ENCODE measurements at regions not wholly inside any gene's neighbourhood (a gene's known extent, or its start where the extent isn't known, plus 50 kb on each side); places are given as distances from the start of the nearest gene placed in this dataset.
"Not testable (repeated sequence)": the region's sequence is repeated elsewhere in the genome, so short reads cannot be mapped to it uniquely, and the experiment has no call there.

DNA sequence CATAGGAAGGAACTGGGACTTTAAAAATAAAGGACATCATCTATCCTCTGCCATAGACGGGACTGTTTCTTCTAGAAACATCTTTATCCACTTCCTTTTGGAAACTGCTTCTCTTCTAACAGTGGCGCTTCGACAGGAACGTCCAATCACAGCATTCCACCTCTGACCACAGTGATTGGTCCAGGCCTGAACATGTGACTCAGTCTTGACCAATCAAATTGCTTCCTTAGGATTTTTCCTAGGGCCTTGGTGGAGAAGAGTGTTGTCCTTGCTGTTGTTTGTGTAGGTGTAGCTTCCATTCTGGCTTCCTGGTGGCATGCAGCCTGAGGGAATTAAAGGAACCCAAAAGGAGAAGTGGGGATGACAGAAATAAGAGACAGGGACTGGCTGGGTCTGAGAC lies 182.4 kb upstream of the TBX3 start:
- DNase-seq: no peak

DNA sequence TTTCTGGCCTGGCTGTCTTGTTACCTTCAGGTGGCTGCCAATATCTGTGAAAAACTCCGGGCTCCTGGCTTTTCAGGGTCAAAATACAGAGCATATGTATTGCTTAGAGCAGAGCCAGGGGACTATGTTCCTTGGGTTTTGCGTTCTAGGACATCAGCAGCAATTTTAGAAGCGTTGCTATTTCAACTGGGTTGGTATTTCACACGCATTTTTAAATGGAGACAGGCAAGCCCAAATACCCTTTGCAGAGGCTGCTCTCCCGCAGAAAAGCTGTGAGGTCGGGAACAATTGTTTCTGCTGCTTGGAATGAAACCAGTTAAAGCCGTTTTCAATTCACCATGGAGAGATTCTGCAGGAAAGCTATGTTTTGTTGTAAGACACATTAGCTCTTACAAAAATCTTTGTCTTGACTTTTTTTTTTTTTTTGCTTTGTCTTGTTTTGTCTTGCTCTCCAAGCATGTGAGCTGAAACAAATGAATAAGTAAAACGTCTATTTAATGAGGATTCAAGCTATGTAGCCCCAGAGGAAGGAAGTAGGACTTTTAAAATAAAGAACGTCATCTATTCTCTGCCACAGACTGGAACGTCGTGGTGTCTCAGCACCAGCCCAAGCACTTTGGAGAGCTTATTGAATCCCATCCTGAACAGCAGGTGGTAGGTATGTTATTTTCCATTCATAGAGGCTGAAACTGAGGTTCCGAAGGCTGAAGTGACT lies 181.0 kb upstream of the TBX3 start:
- no peak for DNase-seq

DNA sequence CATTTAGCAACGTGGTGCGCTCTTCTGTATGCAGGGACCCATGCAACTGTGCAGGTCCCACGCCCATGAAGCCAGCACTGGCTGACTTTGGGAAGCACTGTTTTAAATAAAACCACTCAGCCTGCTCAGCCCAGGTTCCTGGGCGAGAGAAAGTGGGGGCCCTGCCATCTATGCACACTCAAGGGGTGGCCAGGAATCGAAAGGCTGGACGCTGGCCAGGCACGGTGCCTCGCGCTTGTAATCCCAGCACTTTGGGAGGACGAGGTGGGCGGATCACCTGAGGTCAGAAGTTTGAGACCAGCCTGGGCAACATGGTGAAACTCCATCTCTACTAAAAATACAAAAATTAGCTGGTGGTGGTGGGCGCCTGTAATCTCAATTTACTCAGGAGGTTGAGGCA lies 179.9 kb upstream of the TBX3 start:
- DNase-seq: no peak

DNA sequence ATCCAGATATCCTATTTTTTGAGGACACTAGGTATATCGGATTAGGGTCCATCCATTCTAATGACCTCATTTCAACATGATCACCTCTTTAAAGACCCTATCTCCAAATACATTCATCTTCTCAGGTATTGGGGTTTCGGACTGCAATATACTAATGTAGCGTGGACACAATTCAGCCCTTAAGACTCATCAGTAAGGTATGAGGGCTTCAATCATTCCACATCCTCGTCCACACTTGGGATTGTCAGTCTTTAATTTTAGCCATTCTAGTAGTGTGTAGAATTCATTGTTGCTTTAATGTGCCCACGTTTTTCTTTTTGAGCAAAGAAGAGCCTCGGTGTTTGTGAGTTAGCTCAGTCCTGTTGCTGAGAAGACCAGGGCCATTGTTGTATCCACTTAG lies 177.0 kb upstream of the TBX3 start:
- DNase-seq: no peak

DNA sequence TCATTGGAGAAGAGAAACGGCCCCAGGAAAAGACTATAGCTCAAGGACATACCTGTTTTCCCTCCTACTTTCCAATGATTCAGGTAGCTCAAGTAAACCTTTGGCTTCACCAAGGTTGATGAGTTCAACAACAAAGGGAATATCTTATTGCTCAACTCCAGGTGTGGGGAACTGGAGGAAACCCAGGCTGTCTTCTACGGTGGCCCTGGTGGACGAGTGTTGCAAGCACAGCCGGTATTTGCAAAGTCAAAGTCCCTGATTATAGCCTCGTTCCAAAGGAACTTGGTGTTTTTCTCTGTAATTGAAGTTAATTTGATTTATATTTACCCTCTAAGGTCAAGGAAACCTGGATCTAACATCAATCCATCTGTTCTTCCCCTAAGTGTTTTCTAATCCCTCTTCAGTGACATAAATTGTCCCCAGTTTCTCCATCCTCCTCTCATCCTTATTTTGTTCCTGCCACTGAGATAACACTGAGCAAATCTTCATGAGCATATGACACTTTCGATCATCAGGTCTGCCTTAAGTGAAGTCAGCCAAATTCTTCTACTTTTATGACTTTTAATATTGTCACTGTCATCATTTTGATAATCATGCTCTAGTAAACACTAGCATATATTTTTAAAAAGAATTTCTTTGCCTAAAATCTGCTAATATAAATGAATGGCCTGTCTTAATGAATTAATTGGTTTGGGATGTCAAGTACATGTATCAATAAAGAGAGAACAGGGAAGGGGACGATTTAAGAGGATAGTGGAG lies 174.6 kb upstream of the TBX3 start:
- DNase-seq: no peak

DNA sequence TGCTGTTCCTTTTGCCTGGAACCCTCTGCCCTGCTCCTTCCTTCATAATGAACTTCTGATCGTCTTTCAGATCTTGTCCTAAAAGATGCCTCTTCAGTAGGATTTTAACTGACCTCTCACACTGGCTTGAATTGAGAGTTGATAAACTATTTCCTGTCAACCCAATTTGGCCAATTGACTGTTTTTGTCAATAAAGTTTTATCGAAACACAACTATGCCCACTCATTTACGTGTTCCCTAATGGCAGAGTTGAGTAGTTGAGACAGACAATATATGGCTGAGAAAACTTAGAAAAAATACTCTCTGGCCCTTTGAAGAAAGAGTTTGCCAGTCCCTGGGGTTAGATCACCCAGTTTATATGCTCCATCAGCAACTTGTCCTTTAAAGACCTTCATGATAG lies 171.7 kb upstream of the TBX3 start:
- DNase-seq: no peak

DNA sequence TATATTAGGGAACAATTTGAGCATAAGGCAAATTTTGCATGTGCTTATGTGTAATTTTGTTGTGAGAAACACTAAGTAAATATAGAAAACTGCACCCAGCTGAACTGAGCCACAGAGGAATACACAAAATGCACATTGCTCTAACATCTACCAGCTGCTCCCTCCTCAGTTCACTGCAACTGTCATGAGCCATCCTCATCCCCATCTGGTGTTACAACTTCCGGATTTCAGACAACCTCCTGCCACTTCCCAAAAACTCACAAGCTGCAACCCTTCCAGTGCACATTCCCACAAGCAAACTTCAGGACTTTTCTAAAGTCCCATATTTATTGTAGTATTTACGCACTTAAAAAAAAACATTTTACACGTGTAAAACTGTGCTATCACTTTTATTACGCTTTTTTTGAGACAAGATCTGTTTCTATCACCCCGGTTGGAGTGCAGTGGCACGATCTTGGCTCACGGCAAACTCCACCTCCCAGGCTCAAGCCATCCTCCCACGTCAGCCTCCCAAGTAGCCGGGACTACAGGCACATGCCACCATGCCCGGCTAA lies 169.1 kb upstream of the TBX3 start:
- no peak for DNase-seq

DNA sequence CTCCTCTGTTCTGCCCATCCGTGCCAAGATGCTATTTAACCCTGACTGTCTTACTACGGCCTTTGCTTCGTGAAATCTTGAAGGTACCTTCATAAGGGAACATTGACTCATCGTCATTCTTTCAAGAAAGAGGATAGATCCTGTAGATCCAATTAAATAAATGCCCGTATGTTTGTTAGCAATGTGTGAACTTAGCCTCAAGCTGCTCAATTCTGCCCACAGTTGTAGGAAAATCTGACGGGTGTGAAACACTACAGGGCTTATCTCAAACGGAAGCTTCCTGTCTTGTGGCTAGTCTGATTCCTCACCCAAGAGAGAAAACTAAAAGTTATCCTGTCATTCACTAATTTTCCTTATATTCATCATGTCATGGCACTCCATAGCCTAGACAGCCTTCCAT lies 168.0 kb upstream of the TBX3 start:
- no peak for DNase-seq

DNA sequence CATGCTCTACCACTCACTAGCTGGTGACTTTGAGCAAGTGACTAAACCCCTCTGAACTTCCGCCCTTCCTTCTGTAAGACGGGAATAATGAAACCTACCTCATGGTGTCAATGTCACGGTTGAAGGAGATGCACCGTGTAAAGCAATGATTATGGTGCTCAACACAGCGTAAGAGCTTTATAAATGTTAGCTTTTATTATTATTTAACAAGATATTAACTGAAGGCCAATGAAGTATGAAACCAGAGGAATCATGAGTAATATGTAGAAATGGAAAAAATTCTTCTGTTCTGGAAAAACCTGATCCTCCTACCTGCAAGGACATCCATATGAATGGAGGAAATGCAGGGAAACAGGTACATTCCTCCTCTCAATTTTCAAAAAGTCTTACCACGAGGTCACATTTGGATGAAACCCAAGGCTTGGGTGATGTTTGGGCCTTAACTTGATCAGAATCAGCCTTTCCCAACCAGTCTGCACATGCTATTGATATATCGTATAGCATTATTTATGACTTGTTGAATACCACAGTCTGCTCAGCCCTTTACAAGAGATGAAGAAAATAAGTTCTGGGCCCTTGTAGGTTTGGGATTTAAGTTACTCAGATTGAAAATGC lies 166.8 kb upstream of the TBX3 start:
- DNase-seq: no peak

DNA sequence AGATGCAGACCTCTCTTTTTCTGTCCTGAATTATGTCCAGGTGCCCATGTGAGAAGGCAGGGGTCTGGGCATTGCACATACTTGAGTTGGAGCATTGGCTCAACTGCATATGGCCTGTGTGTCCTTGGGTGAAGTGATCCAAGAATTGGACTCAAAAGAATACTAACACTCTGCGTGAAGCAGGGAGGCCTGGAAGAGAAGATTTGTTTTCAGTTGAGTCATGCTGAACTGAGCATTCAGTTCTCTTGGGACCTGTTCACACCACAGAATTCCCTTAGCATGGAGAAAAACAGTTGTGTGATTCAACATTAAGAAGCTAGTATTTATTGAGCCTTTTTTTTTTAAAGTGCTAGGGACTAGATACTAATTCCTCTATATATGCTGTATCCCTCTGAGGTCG lies 164.7 kb upstream of the TBX3 start:
- DNase-seq: no peak

DNA sequence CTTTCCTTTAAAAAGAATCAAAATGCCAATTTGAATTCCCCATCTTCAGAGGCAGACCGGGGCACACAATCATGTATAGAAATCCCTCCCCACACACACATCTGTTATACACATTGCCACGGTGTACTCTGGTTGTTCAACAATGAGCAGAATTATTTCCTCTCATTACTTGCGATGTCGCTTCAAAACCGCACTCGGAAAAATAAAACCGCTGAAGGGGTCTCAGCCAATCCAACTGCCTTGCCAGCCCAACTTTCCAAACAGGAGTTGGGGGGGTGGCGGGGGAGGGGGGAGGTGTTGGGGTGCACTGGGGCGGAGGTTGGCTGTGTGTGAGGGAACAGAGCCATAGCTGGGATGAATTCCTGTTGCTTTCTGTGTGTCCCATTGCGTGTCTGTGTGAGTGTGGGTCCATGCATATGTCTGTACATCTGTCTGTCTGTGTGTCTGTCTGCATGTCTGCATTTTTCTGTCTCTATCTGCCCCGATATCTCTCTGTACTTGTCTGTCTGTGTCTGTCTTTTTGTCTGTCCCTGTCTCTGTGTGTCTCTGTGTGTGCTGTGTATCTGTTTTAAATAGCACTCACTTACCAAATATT lies 163.6 kb upstream of the TBX3 start:
- DNase-seq: no peak

DNA sequence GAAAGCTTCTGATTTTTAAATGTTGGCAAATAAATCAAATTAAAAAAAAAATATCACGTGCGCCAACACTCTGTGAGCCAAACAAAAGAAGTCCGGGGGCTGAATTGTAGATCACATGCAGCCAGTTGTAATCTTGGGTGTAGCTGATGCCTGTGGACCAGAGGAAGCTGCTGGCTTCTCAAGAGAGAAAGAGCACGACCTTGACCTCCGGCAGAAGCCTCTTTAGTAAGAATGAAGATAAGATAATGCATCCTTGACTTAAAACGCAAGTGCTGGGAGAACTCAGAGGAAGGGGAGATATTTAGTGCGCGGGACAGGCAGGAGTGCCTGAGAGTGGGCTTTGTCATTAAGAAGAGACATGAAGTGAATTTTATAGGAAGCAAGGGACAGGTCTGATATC lies 162.8 kb upstream of the TBX3 start:
- DNase-seq: no peak

DNA sequence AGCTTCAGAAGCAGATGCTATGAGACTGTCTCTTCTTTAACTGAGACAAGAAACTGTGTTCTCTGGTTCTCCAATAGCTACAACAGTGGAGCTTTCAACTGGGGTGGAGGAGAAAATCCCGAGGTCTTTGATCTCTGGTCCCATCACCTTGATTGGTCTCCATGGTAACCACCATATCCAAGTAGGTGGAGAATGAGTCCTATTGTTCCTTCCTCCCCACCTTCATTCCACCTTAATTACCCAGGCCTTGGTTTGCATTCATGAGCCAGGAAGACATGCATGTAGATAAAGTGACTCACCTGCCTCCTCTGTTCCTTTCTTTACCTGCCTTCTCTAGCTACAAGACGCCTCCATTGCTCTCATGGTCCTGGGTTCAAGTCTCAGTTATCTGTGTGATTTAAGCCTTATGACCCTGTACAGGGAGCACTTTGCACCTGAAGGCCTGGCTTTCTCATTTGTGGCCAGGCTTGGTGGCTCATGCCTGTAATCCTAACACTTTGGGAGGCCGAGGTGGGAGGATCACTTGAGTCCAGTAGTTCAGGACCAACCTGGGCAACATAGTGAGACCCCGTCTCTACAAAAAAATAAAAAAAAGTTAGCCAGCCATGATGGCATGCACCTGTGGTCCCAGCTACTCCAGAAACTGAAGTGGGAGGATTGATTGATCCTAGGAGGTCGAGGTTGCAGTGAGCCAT lies 157.7 kb upstream of the TBX3 start:
- no peak for DNase-seq

DNA sequence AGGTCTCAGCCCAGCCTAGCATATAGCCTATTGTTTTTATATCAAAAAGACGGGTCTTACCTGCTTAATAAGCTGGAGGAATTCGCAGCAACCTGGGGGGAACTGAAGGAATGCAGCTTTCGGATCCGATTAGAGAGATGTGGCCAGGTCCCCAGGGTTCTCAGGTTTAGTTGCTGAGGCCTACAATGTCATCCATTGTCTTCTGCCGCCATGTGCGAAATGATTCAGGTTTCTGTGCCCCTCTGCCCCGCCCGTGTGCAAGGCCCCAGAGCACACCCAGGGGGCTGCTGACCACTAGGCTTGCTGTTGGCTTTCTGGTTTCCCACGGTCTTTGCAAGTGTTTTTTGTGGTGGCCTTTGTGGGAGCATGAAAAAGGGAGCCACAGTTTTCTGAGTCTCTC lies 154.5 kb upstream of the TBX3 start:
- DNase-seq: no peak

DNA sequence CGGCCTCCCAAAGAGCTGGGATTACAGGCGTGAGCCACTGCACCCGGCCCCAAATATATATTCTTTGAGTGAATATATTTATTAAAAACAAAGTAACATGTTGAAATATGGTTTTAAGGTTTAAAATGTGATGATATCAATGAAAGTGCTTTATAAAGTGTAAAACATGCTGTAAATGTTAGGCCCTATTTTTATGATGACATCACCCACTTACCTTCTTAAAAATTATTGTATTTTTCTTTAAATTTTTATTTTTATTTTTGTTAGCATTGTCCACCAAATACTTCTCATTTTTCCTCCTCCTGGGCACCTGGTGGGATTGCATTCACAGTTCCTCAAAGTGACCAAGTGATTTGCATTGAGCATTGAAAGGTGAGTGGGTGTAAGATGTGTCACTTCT lies 152.6 kb upstream of the TBX3 start:
- no peak for DNase-seq

DNA sequence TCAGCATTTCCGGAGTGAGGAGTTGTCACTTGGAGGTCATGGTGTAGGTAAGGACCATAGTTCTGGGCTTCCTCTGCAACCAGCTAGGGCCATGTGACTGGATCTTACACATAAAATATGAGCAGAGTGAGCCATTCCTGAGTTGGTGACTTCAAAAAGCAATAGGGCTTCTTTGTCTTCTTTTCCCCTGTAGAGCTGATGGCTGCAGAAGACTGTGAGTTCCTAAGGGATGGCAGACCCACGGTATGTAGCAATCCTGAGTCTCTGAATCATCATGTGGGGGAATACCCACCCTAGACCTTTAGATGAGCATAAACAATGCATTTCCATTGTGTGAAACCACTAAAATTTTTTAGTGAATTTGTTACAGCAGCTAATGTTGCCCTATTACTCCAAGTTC lies 151.1 kb upstream of the TBX3 start:
- DNase-seq: no peak

DNA sequence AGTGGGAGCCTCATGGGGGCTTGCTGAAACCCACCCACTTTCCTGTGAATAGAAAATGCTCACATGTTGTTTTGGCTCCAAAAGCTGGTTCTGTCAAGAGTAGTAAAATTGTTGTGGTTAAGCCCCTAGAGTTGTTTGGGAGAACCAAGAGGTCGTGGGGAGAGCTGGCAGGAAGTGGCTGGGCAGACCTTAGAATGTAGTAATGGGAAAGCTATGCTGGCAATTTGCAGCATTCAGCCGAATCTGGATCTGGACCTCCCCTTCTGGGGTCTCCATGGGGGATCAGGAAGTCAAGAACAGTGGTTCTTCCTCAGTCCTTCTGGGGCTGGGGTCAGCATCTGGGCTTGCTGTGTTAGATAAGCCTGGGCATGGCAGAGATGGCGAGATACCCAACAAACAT lies 150.6 kb upstream of the TBX3 start:
- DNase-seq: no peak

DNA sequence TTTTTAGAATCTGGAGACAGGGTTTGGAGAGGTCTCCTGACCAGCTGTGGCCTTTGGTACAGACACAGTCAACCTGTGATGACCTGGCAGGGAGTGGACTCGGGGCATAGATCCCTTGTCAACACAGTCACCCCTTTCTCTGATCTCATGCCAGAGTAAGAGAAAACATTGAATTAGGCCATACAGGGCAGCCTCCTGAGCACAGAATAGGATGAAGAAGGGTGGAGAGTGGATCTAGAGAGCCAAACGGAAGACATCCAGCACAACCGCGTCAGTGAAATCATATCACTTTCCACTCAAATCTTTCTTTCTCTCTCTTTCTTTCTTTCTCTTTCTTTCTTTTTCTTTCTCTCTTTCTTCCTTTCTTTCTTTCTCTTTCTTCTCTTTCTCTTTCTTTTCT lies 145.9 kb upstream of the TBX3 start:
- no peak for DNase-seq

DNA sequence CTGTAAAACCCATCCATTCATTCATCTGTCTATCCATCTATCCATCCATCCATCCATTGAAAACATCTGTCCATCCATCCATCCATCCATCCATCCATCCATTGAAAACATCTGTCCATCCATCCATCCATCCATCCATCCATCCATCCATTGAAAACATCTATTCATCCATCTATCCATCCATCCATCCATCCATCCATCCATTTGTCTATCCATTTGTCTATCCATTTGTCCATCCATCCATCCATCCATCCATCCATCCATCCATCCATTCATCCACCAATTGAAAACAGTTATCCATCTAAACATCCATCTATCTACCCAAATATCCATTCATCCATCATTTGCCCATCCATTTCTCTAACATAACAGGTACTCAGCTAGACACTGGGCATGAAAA lies 145.3 kb upstream of the TBX3 start:
- not testable (repeated sequence) for DNase-seq

DNA sequence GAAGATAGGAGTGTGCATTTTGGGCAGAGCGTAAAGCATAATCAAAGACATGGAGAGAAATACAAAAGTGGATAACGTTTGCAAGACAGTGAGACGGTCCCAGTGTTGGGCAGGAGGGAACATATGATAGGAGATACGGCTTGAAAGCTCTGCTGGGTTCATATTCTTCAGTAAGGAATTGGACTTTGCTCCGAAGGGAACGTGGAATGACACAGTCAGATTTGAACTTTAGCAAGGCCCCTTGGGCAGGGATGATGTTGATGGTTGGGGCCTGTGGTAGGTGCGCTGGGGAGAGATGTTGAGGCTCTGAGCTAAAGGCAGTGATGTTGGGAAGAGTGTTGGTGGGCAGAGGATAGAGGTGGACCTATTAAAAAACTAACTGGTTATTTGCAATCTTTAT lies 143.5 kb upstream of the TBX3 start:
- no peak for DNase-seq

DNA sequence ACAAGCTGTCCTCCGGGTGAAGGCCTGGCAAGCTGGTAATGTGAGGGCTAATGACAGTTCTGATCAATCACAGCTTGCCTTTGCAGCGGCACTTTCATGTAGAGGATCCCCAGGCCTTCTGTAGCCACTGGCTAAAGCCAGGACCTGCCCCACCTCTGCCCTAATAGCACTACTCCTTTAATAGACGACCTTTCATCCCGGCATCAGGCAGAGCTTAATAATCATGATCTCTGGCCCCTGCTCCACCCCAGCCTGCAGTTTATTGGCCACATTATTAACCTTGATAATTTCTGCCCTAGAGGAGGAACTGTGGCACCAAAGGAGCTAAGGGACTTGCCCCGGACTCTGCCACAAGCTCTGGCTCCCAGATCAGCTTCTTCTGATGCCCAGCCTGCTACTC lies 142.3 kb upstream of the TBX3 start:
- no peak for DNase-seq

DNA sequence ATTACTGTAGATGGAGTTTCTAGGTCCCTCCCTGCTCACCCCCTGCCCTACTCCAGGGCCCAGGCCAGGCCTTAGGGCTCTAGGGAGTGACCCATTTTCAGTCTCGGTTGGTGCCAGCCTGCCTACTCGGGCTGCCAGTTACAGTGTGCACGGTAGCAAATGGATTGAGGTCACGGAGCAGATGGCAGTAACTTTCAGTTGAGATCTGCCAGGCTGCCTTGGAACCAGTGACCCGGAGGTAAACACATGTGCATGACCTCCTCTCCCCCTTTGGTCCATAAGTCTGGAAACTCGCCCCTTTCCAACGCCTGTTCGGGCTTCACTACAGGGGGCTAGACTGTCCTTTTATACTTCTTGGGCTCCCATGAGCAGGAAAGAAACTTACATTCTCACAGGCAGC lies 139.7 kb upstream of the TBX3 start:
- DNase-seq: no peak

DNA sequence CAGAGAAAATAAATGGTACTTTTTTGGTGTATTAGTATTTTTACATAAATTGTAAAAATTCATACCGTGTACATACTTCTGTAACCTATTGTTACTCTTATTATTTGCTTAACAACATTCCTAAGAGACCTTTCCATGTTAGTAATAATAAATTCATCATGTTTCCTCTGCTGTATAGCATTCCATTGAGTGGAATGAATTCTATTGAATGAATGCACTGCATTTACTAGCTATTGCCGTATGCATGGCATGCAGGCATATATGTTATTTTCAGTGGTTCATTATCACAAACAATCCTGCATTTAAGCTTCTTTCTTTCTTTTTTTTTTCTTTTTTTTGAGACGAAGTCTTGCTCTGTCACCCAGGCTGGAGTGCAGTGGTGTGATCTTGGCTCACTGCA lies 137.6 kb upstream of the TBX3 start:
- no peak for DNase-seq
